ENCODE measurements at regions not wholly inside any gene's neighbourhood (a gene's known extent, or its start where the extent isn't known, plus 50 kb on each side); places are given as distances from the start of the nearest gene placed in this dataset.

GRCh38 chr13:105327581-105328126 lies 1207.8 kb downstream of the EFNB2 start:
- TF ChIP-seq EZH2phosphoT487 (IDR thresholded peaks at IDR 0.05; ENCODE audit: insufficient read depth, low read depth): no peak
- no peak for TF ChIP-seq EZH2 (IDR thresholded peaks at IDR 0.05; ENCODE audit: insufficient read depth, poor library complexity, severe bottlenecking)
